GM18498 (cell line): ENCODE measurements at regions not wholly inside any gene's neighbourhood (a gene's known extent, or its start where the extent isn't known, plus 50 kb on each side); places are given as distances from the start of the nearest gene placed in this dataset.
"Not testable (repeated sequence)": the region's sequence is repeated elsewhere in the genome, so short reads cannot be mapped to it uniquely, and the experiment has no call there.

Experiments
- ATAC-seq: cut with Tn5 transposase; IDR thresholded peaks from one replicate; pipeline ENCODE4 v1.9.1; 2021; ENCODE audit warnings: mild to moderate bottlenecking, moderate library complexity; ENCODE audit not compliant: unreplicated experiment

GRCh38 chr9:41839786-41840185, 289.4 kb downstream of the CNTNAP3B start:
- ATAC-seq, result not testable (repeated sequence)

GRCh38 chr9:41838953-41839352, 290.3 kb downstream of the CNTNAP3B start:
- ATAC-seq, result not testable (repeated sequence)

- not testable (repeated sequence) for ATAC-seq
Observed at GRCh38 chr9:41838562-41838851, 290.7 kb downstream of the CNTNAP3B start.

GRCh38 chr9:41837684-41838561, 291.3 kb downstream of the CNTNAP3B start:
- not testable (repeated sequence) for ATAC-seq

DNA sequence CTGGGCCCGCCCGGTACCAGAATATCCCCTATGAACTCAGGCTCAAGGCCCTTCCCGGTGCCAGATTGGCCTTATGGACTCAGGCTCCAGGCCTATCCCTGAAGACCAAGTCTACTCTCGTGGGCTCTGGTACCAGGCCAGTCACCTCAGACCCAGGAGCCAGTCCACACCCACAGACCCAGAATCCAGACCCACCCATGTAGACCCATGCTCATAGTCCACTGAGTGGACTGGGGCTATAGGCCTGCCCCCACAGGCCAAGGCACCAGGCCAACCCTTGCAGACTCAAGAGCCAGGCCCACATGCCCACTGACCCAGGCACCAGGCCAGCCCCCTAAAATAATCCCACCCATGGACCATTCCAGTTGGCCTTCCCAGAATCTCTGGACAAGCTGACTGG, 296.1 kb downstream of the CNTNAP3B start:
- ATAC-seq, result not testable (repeated sequence)

- not testable (repeated sequence) for ATAC-seq
Observed at GRCh38 chr9:41824723-41825122, 304.5 kb downstream of the CNTNAP3B start.

DNA sequence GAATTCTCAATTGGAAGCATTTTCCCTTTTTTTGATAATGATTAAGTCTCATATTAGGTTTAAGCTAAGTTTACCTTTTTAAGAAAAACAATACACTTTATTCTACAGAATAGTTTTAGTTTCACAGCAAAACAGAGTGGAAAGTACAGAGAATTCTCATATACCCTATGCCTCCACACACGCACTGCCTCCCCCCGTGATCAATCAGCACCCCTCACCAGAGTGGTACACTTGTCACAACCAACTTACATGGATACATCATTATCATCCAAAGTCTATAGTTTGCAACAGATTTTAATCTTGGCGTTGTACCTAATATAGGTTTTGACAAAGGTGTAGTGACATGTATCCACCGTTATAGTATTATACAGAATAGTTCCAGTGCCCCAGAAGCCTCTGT, 326.5 kb downstream of the CNTNAP3B start:
- ATAC-seq, result not testable (repeated sequence)

GRCh38 chr9:41798684-41799083, 330.5 kb downstream of the CNTNAP3B start:
- not testable (repeated sequence) for ATAC-seq

GRCh38 chr9:41790719-41791363, 338.4 kb downstream of the CNTNAP3B start:
- ATAC-seq, result not testable (repeated sequence)

DNA sequence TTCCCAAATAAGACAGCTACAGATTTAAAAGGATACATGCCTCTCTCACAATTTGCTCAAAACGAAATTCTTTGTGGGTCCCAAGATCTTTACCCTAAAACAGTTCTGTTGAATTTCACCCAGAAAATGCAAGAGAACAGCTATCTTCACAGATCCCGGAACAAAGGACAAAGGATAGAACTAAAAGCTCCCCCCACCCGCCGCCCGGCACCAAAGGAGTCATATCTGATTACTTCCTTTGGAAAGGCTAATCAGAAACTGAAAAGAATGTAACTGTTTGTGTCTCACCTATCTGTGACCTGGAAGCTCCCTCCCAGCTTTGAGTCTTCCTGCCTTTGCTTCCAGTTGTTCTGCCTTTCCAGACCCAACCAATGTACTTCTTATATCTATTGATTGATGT, 339.2 kb downstream of the CNTNAP3B start:
- ATAC-seq, result not testable (repeated sequence)

- ATAC-seq, result not testable (repeated sequence)
Observed at GRCh38 chr9:41789387-41789786, 339.8 kb downstream of the CNTNAP3B start.

DNA sequence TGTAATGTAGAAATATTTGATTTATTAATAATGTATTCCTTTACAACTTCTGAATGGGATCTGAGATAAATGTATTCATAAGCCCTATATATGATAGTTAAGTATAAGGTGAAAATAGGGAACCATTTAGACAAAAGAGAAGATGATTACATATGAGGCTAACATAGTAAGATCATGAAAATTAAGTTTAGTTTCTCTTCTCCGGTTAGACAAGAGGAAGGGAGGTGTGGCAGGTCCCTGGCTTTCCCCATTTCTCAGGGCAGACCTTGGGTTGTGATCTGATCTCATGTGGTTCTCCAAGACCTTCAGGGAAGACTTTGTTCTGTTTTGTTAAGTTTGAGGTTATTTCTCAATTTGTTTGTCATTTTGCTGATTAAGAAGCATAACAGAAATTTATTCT, 341.3 kb downstream of the CNTNAP3B start:
- peak; percentile 59 for ATAC-seq

DNA sequence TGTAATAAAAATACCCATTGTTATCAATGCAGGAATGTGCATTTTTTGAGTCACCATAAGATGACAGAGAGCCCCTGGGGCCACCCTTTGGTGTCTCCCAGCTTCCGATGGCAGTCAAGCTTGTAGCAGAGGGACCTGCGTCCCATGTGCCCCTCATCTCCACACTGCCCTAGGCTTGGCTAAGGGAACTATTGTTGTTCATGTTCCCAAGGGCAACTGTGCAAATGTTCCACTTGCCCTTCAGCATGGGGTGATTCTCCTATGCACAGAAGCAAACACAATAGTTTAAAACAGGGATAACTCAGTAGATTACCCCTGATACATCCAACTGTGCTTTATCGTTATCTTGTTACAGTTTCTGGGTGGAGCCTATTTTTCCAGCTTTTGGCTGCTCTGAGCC, 342.0 kb downstream of the CNTNAP3B start:
- ATAC-seq, result not testable (repeated sequence)

DNA sequence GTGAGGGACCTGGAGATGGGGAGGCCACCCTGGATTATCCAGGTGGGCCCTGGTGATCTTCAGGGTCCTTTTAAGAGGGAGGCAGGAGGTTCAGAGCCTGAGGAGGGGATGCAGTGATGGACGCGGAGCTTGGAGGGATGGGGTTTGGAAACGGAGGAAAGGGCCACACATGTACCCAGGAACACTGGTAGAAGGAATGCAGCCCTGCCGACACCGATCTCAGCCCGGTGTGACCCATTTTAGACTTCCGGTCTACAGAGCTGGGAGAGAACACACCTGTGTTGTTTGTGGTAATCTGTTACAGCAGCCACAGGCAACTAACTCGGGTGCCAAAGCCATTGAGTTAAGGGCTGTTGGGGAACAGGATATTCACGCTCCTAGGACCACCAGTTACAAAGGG, 345.2 kb downstream of the CNTNAP3B start:
- not testable (repeated sequence) for ATAC-seq

DNA sequence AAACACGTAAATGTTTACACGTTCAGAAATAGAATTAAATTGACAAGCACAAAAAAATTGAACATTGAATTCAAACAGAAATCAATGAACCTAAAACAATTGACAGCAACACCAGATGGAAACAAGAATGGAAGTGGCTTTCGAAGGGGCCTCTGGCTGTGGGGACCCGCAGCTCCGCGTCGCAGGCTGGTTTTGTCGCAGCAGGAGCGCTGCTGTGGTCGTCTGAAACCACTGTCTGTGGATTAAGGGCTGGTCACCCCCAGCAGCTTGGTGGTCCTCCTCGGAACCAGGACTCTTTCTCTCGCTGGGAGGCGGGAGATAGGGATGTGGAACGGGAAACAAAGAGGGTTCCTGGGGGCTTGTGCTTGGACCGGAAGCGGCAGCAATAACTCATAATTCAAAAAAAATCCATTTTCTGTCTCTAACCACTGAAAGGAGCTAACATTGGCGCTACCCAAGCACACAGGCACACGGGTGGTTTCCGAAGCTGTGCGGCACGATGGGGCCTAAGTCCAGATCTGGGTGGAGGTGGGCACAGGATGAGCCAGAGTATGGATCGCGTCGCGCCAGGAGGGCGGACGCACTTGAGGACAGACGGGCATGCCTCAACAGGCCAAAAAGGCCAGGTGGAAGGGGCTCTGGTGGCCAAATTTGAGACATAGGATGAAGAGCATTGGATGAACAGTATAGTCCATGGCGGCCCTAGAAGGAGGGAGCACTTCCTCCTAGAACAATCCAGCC, 346.0 kb downstream of the CNTNAP3B start:
- not testable (repeated sequence) for ATAC-seq

DNA sequence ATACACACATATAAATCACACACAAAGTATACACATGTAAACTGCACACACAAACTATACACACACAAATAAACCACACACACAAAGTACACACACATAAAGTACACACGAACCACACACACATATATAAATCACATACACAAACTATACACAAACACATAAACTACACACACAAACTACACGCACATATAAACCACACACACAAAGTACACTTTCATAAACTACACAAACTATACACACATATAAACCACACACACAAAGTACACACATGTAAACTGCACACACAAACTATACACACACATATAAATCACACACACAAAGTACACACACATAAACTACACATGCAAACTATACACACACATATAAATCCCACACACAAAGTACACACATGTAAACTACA, 347.3 kb downstream of the CNTNAP3B start:
- not testable (repeated sequence) for ATAC-seq

DNA sequence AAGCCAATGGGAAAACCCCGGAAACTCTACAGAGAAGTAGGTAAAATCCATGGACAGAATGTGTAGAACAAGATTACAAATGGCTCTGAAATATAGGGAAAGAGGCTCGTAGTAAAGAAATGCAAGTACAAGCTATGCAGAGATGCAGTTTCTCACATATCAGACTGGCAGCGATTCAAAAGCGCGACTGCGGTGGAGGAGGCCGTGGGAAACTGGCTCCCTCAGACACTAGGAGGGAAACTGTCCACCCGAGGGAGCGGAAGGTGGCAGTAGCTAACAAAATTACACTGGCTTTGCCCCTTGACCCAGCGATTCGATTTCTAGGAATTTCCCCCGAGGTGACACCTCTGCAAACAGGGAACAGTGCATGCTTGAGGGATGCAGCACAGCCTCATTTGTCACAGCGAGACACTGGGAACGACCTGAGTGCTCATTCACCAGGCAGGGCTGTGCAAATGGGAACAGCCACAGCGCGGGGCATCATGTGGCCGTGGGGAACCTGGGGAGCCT, 349.3 kb downstream of the CNTNAP3B start:
- ATAC-seq, result not testable (repeated sequence)

- ATAC-seq, result not testable (repeated sequence)
Observed at GRCh38 chr9:41779192-41779591, 350.0 kb downstream of the CNTNAP3B start.

DNA sequence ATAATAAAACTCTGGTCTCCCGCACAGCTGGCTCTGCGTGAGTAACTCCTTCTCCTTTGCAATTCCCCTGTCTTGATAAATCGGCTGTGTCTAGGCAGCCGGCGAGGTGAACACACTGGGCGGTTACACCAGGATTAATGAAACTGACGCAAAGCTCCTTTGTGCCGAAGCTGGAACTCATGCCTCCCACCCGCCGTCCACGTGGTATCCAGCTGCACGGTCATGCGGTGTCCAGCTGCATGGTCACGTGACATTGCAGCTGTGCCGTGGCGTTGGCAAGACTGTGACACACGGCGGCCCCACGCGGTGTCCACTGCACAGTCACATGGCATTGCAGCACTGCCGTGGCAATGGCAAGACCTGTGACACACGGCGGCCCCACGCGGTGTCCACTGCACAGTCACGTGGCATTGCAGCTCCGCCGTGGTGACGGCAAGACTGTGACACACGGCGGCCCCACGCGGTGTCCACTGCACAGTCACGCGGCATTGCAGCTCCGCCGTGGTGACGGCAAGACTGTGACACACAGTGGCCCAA, 350.6 kb downstream of the CNTNAP3B start:
- not testable (repeated sequence) for ATAC-seq

DNA sequence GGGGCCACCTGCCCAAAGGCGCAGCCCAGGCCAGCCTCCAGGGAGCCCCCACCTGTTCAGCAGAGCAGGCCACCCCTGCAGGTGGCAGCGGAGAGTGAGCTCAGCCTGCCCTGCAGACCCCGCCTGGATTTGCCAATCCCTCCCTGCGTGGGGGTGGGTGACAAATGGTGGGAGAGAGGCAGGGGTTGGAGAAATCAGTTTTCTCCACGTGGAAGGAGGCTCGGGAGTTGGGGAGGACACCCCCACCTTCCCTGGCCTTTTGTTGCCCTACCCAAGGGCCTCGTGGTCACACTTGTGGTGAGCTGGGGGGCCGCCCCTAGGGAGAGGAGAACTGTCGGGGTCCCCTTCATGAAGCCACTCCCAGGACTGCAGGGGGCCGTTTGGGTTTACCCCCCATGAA, 351.7 kb downstream of the CNTNAP3B start:
- not testable (repeated sequence) for ATAC-seq

DNA sequence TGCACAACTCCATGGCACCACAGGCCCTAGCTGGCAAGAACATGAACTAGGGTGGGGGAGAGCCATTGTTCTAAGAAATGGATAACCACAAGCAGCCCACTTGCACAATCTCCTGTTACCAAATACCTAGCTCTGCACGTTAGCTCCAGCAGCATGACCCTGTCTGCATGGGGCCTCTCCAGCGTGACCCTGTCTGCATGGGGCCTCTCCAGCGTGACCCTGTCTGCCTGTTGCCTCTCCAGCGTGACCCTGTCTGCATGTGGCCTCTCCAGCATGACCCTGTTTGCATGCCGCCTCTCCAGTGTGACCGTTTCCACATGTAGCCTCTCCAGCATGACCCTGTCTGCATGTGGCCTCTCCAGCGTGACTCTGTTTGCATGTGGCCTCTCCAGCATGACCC, 356.7 kb downstream of the CNTNAP3B start:
- not testable (repeated sequence) for ATAC-seq
